ENCODE measurements at regions not wholly inside any gene's neighbourhood (a gene's known extent, or its start where the extent isn't known, plus 50 kb on each side); places are given as distances from the start of the nearest gene placed in this dataset.

DNA sequence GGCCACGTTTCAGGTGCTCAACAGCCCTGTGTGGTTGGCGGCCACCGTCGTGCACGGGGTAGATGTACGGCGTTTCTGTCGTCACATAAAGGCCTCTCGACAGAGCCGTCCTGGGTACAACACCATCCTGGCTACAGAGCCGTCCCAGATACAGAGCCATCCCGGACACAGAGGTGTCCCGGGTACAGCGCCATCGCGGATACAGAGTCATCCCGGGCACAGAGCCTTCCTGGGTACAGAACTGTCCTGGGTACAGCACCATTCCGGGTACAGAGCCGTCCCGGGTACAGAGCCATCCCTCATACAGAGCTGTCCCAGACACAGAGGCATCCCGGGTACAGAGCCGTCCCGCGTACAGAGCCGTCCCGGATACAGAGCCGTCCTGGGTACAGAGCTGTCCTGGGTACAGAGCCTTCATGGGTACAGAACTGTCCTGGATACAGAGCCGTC, 222.7 kb upstream of the SOX1 start:
- DNase-seq: peak; percentile 32

- DNase-seq: peak; percentile 32
These were observed 222.3 kb upstream of the SOX1 start for GRCh38 chr13:111844682-111845081.

DNA sequence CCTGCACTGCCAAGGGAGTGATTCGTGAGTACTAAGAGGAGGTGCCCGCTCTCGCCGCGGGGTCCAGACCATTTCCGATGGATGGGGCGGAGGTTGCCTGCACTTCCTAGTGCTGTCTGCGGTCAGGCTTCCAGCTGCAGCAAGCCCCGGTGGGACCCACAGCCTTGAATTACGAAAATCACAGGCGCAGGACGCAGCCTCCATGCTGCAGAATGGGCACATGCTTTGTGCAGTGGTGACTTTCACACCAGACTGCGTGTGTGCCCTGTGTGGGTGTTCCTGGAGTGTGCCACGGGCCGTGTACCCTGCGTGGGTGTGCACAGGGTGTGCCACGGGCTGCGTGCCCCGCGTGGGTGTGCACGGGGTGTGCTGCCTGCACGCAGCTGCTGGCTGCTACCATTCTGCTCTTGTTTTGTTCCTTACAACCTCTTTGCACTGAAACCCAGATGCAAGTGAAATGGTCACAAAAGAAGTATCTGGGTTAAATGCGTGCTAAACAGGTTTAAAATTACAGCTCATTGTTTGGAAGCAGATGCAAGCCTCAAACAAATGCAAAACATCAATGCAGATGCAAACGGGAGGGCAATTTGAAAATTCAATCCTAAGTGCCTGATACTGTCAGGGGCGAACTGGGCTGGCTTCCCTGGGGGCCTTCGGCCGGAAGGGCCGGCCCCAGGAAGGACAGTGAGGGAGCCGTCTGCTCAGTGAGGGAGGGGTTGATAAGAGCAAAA, 221.2 kb upstream of the SOX1 start:
- peak; percentile 52 for DNase-seq

DNA sequence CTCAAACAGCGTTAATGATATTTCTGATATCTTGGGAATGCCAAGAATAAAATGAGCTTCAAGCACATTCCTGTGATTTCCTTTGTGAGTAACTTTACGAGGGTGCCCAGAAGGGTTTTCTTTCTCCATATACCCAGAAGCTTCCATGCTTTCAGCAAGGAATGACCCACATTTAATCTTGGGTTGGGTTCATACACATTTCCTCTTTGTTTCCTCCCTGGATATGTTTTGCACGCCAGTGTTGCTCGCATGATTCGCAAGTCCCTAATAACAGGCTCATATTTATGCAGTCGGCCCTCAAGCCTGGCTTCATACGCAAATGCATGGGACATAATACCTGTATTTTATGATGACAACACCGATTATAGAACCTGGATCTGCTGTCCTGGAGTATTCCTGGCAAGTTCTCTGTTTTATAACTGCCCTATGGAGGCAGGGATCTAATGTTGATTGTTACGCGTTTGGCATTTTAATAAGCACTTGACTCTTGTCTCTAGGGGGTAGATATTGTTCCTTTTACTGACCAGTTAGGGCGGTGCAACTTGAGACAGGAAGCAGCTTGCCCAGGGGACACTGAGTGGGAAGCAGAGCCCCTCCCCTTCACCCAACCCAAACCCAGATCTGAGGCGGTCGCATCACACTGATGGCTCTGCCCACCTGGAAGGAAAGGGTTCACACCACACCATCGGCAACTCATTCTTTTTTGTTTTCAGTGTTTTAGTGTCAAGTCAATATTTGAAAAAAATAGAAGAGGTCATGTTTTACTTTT, 220.4 kb upstream of the SOX1 start:
- peak; percentile 43 for DNase-seq

GRCh38 chr13:111847964-111848363, 219.0 kb upstream of the SOX1 start:
- DNase-seq: no peak

DNA sequence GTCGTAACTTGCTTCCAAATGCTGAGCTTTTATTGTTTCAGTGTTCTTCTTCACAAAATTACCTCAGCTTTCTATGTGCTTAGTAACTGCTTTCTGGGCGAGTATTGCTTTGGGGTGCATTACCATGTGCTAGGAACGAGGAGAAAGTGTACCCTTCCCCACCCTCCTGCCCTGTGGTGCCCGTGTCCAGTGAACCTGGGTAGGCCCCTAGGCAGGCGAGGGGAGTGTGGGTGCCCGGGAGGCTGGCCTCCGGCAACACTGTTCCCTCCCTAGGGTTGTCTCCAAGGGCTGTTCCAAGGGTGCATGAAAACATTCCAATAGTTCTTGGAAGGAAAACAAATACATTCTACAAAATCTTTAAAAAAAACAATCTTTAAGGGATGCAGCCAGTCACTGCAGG, 216.5 kb upstream of the SOX1 start:
- peak; percentile 30 for DNase-seq

DNA sequence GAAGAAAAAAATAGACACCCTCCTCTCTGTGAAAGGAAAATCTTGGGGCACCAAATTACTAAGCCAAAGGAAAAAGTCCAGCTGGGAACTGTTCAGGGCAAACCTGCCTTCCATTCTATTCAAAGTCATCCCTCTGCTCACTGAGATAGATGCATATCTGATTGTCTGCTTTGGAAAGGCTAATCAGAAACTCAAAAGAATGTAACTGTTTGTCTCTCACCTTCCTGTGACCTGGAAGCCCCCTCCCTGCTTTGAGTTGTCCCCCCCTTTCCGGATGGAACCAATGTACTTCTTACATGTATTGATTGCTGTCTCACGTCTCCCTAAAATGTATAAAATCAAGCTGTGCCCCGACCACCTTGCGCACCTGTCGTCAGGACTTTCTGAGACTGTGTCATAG, 216.0 kb upstream of the SOX1 start:
- no peak for DNase-seq

- peak; percentile 39 for DNase-seq
These were observed 214.0 kb upstream of the SOX1 start for GRCh38 chr13:111852725-111853518.

- DNase-seq: peak; percentile 35
These were observed 213.2 kb upstream of the SOX1 start for GRCh38 chr13:111853721-111854120.

DNA sequence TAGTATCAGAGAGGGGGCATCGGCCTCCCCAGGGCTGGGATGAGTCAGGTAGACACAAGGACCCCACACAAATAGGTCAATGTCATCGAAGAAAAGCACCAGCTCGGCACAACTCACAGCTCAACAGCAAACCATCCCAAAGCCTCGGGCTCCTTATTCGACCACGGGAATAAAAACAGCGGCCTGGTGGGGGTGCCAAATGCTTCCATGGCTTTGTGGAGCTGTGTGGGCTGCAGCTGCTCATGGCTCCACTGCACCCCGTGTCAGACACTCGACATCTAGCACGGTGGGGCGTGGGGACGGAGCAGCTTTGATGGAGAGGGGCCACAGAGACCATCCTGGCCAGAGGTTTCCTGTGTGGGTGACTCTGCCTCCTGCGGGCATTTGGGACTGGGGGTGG, 212.5 kb upstream of the SOX1 start:
- DNase-seq: peak; percentile 36

DNA sequence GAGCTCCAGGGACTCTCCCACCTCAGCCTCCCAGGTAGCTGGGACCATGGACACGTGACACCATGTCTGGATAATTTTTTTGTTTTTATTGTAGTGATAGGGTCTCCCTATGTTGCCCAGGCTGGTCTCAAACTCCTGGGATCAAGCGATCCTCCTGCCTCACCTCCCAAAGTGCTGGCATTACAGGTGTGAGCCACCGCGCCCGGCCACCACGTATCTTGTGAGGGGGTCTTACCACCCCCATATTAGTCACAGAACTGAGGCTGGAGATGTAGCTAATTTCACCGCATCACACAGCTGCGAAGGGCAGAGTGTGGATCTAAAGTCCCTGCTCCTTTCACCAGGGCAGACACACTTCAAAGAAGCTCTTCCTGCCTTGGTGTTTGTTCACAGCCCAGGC, 211.8 kb upstream of the SOX1 start:
- DNase-seq: peak; percentile 28

GRCh38 chr13:111855786-111856185, 211.2 kb upstream of the SOX1 start:
- peak; percentile 40 for DNase-seq

GRCh38 chr13:111856571-111856970, 210.4 kb upstream of the SOX1 start:
- DNase-seq: peak; percentile 43

DNA sequence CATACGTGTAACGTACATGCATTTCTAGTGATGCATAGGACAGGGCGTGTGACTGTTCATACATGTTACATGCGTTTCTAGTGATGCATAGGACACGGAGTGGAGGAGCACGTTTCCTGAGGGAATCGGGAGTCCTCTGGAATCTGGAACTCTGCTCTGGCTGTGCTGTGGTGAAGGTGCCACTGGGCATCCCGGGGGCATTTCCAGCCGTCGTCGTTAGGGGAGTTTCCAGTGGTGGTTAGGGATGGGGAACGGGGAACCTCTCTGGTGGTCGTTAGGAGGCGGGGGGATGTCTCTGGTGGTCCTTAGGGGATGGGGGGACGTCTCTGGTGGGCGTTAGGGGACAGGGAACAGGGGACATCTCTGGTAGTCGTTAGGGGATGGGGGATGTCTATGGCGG, 209.6 kb upstream of the SOX1 start:
- peak; percentile 32 for DNase-seq

GRCh38 chr13:111857846-111858560, 208.9 kb upstream of the SOX1 start:
- DNase-seq: peak; percentile 53

GRCh38 chr13:111858571-111858970, 208.4 kb upstream of the SOX1 start:
- no peak for DNase-seq

DNA sequence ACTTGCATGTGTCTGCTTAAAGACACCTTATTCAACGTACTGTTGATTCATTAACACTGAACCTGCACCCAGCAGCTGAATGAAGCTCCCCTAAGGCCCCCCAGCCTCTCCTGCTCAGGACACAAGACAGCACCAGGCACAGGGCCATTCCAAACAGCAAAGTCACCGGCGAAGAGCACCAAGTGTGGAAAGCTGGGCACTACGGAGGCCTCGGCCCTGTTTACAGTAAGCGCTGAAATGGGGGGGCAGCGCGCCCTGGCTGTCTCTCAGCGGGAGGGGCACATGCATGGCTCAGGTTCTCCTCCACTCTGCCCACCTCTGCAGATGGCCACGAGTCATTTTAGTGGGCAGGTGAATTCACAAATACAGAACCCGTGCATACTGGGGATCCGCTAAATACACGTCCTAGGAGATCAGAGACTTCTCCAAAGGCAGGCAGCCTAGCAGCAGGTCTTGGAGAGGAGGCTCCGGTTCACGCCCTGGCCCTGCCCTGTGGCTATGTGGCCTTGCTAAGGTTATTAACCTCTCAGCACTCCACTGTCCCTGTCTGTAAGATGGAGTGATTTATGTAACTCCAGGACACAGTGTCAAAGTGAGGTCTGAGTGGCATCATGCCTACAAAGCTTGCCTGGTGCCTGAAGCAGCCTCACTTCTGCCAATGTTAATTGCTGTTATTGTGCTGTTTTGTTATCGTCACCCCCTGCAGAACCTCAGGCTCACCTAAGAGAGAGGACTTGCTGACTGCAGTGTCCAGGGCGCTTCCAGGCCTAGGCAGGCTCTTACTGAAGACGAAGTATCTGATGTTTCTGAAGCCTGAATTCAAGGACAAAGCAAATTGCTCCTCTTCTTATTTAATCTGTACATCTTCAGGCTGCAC, 207.4 kb upstream of the SOX1 start:
- DNase-seq: peak; percentile 60

GRCh38 chr13:111860231-111860552, 206.8 kb upstream of the SOX1 start:
- DNase-seq: no peak

DNA sequence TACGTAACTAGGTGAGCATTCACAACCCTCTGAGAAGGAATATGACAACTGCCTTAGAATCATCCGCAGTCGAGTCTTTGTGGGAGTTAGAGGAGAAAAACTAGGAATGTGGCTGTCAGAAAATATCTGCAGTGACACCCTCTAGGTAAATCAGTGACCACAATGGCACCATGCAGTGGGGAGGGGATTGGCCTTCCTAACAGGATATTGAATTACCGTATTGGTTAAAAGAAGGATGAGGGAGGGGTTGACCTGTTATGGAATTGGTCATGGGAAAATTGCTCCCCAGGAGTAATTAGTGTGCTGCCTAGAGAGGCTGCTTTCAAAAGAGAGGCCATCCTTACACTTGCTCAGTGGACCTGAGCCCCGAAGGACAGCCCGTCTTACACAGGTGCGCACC, 205.6 kb upstream of the SOX1 start:
- no peak for DNase-seq

GRCh38 chr13:111861766-111862366, 205.1 kb upstream of the SOX1 start:
- peak; percentile 28 for DNase-seq
